Adrenal gland (tissue), 9 donors: ENCODE measurements at regions not wholly inside any gene's neighbourhood (a gene's known extent, or its start where the extent isn't known, plus 50 kb on each side); places are given as distances from the start of the nearest gene placed in this dataset.

Experiments used
- DNase-seq, 7 donors: peaks; one replicate each; pipeline ENCODE4 v3.0.0-alpha.2; 2019 to 2020
- H3K27ac ChIP-seq, 5 donors: fragments of 200-600 bp; sonication (generic) in 4 of 5; 1 replicate in 3 of 5; 2 replicates in 2 of 5; pipeline versions ENCODE4 v1.5.1 to v1.8.0; 2016 to 2020; ENCODE audit warnings: mild to moderate bottlenecking in 1 of 5
- H3K27me3 ChIP-seq: fragments of 200-600 bp; 2 replicates; pipeline ENCODE4 v1.8.0; 2021
- H3K36me3 ChIP-seq, 2 donors: fragments of 200-600 bp; replicated peaks in 1 of 2; 1 replicate in 1 of 2; 2 replicates in 1 of 2; pipeline versions ENCODE4 v1.5.1 to v1.8.0; 2018 to 2022
- H3K4me1 ChIP-seq, 2 donors: fragments of 200-600 bp; replicated peaks in 1 of 2; 1 replicate in 1 of 2; 2 replicates in 1 of 2; pipeline versions ENCODE4 v1.5.1 to v1.8.0; 2018 to 2021
- H3K4me3 ChIP-seq, 4 donors: fragments of 200-600 bp; sonication (generic) in 3 of 4; one replicate each; pipeline ENCODE4 v1.5.1; 2016 to 2018
- H3K9me3 ChIP-seq, 3 donors: fragments of 200-600 bp; sonication (generic) in 1 of 3; replicated peaks in 1 of 3; 1 replicate in 2 of 3; 2 replicates in 1 of 3; pipeline versions ENCODE4 v1.5.1 to v1.8.0; 2016 to 2021
- CTCF ChIP-seq, 6 experiments: fragments of 450-650 bp in 4 of 6; fragments of 200-600 bp in 2 of 6; sonication (generic) in 1 of 6; IDR thresholded peaks; 1 replicate in 5 of 6; 2 replicates in 1 of 6; pipeline versions ENCODE4 v1.5.1 to v1.8.0; 2016 to 2021; ENCODE audit warnings: antibody characterized with exemption in 6 of 6, mild to moderate bottlenecking in 2 of 6, moderate library complexity in 1 of 6
- POLR2A ChIP-seq, 2 donors: fragments of 450-650 bp; IDR thresholded peaks; one replicate each; pipeline ENCODE4 v1.6.1; 2017; ENCODE audit warnings: antibody characterized with exemption in 2 of 2, mild to moderate bottlenecking in 2 of 2, moderate library complexity in 1 of 2
- WGBS, 4 donors: extraction: QIAGEN DNeasy Blood & Tissue Kit in 2 of 4; methylation state at CpG; one replicate each; pipeline versions ENCODE4 v1.1.5 to v1.1.7; 2013 to 2017; 5-methylcytosine and 5-hydroxymethylcytosine counted together
- intact Hi-C, 2 donors: fragments of 100-400 bp; cut with DNase I; formaldehyde crosslinking; loops; one replicate each; pipeline versions ENCODE4 v1.14.1 to v1.15.0; 2022 to 2023
- donor health status: healthy with polysubstance abuse.
- donor health status: Bipolar disorder and iron deficiency.
- donor health status: DM: yes; HTN: yes; CAD: no.
- donor health status: DM: no; HTN: no; CAD: no.
- donor health status: DM: no; HTN: no; CAD: no.

- 64 to 71% (median 65%) methylated on average over 2 of the region's 2 CpGs for WGBS, 4 donors
- intact Hi-C loops = no loop called here
- no peaks in the 10 kb centered on the region for H3K36me3 ChIP-seq
These were observed 920.9 kb upstream of the GOT2 start for GRCh38 chr16:59655031-59655430.

GRCh38 chr16:59654455-59654854 lies 920.3 kb upstream of the GOT2 start:
- no peak for TF ChIP-seq POLR2A (IDR thresholded peaks at IDR 0.05)
- no peak for TF ChIP-seq CTCF (IDR thresholded peaks at IDR 0.05)
- no peak overlapping the region for H3K4me3 ChIP-seq
- no peak for DNase-seq
- no peaks in the 10 kb centered on the region for H3K36me3 ChIP-seq
- no peak overlapping the region for H3K27ac ChIP-seq
- H3K27me3 ChIP-seq = no peaks in the 10 kb centered on the region
- H3K9me3 ChIP-seq = no peaks in the 10 kb centered on the region
- no peaks in the 10 kb centered on the region for H3K4me1 ChIP-seq
- WGBS, 4 donors = 63 to 85% (median 75%) methylated on average over 1 of the region's 1 CpG
- intact Hi-C loops = no loop called here

More at GRCh38 chr16:59655031-59655430, 920.9 kb upstream of the GOT2 start:
- Histone ChIP-seq H3K27me3 (no peaks in the 10 kb centered on the region), H3K4me1 (no peaks in the 10 kb centered on the region), H3K27ac (no peak overlapping the region), H3K9me3 (no peaks in the 10 kb centered on the region), H3K4me3 (no peak overlapping the region)
- no peak for TF ChIP-seq POLR2A (IDR thresholded peaks at IDR 0.05)
- no peak for TF ChIP-seq CTCF (IDR thresholded peaks at IDR 0.05)
- DNase-seq = no peak

GRCh38 chr16:59651662-59652061 lies 917.5 kb upstream of the GOT2 start:
- Histone ChIP-seq H3K9me3 (no peaks in the 10 kb centered on the region), H3K36me3 (no peaks in the 10 kb centered on the region), H3K27me3 (no peaks in the 10 kb centered on the region), H3K4me1 (no peaks in the 10 kb centered on the region), H3K27ac (no peak overlapping the region), H3K4me3 (no peak overlapping the region)
- no peak for TF ChIP-seq CTCF (IDR thresholded peaks at IDR 0.05)
- no peak for TF ChIP-seq POLR2A (IDR thresholded peaks at IDR 0.05)
- no peak for DNase-seq
- intact Hi-C loops = no loop called here
- 72 to 89% (median 80%) methylated on average over 1 of the region's 1 CpG for WGBS, 4 donors

GRCh38 chr16:59645194-59645593 lies 911.1 kb upstream of the GOT2 start:
- Histone ChIP-seq H3K4me3 (no peak overlapping the region), H3K9me3 (no peaks in the 10 kb centered on the region), H3K4me1 (no peaks in the 10 kb centered on the region), H3K27ac (no peak overlapping the region), H3K36me3 (no peaks in the 10 kb centered on the region), H3K27me3 (no peaks in the 10 kb centered on the region)
- no peak for DNase-seq
- TF ChIP-seq POLR2A (IDR thresholded peaks at IDR 0.05) (no peak), CTCF (IDR thresholded peaks at IDR 0.05) (no peak)
- intact Hi-C loops = no loop called here
